Uterus (tissue), 2 donors: ENCODE measurements at regions not wholly inside any gene's neighbourhood (a gene's known extent, or its start where the extent isn't known, plus 50 kb on each side); places are given as distances from the start of the nearest gene placed in this dataset.

ENCODE experiments used
- POLR2A ChIP-seq, 2 donors: fragments of 450-650 bp; IDR thresholded peaks; one replicate each; pipeline ENCODE4 v1.6.1; 2016; ENCODE audit warnings: antibody characterized with exemption in 2 of 2, mild to moderate bottlenecking in 1 of 2, moderate library complexity in 1 of 2
- TF ChIP-seq, protein P1 (sequence below), 4 experiments: fragments of 200-600 bp in 2 of 4; fragments of 450-650 bp in 2 of 4; sonication (generic) in 2 of 4; IDR thresholded peaks; one replicate each; pipeline ENCODE4 v1.5.1; 2016 to 2019; ENCODE audit warnings: antibody characterized with exemption in 4 of 4, mild to moderate bottlenecking in 2 of 4, moderate library complexity in 1 of 4

DNA sequence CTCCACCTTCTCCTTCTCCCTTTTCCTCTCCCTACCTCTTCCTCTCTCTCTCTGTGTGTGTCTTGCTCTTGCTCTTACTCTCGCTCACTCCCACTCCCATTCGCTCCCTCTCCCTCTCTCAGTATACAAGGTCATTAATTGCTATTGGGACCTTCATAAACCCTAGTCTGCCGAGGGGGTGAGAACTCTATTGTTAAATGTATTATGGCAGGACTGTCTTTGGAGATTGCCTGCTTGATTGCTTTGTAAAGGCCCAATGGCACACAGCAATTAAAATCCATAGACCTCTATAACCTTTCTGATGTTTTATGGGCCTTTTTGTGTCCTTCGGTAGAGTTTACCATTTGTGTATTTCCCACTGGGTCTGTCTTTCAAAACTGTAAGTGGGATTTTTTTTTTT, 465.9 kb downstream of the ANXA1 start:
- TF ChIP-seq POLR2A (IDR thresholded peaks at IDR 0.05) = no peak
- TF ChIP-seq, protein P1, sequence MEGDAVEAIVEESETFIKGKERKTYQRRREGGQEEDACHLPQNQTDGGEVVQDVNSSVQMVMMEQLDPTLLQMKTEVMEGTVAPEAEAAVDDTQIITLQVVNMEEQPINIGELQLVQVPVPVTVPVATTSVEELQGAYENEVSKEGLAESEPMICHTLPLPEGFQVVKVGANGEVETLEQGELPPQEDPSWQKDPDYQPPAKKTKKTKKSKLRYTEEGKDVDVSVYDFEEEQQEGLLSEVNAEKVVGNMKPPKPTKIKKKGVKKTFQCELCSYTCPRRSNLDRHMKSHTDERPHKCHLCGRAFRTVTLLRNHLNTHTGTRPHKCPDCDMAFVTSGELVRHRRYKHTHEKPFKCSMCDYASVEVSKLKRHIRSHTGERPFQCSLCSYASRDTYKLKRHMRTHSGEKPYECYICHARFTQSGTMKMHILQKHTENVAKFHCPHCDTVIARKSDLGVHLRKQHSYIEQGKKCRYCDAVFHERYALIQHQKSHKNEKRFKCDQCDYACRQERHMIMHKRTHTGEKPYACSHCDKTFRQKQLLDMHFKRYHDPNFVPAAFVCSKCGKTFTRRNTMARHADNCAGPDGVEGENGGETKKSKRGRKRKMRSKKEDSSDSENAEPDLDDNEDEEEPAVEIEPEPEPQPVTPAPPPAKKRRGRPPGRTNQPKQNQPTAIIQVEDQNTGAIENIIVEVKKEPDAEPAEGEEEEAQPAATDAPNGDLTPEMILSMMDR (IDR thresholded peaks at IDR 0.05) = no peak
